Nephron (organoid): ENCODE measurements at regions not wholly inside any gene's neighbourhood (a gene's known extent, or its start where the extent isn't known, plus 50 kb on each side); places are given as distances from the start of the nearest gene placed in this dataset.
A peak's percentile ranks its signal among the peaks of the same experiment; 100 is the strongest.

Source experiments
- H3K27ac Mint-ChIP-seq, 3 experiments: 2 replicates each; pipeline ENCODE4 v1.8.0; 2020; ENCODE audit warnings: mixed read lengths in 3 of 3, mild to moderate bottlenecking in 2 of 3, moderate library complexity in 1 of 3
- H3K27me3 Mint-ChIP-seq: 2 replicates; pipeline ENCODE4 v1.8.0; 2021; ENCODE audit warnings: low read depth, mild to moderate bottlenecking, moderate library complexity, mixed read lengths
- H3K36me3 Mint-ChIP-seq: 2 replicates; pipeline ENCODE4 v1.8.0; 2020; ENCODE audit warnings: low read depth, mixed read lengths
- H3K4me1 Mint-ChIP-seq: 2 replicates; pipeline ENCODE4 v1.8.0; 2020; ENCODE audit warnings: mixed read lengths
- H3K4me3 Mint-ChIP-seq, 3 experiments: 2 replicates each; pipeline ENCODE4 v1.8.0; 2020; ENCODE audit warnings: mild to moderate bottlenecking in 3 of 3, mixed read lengths in 3 of 3, moderate library complexity in 2 of 3
- H3K9me3 Mint-ChIP-seq: 2 replicates; pipeline ENCODE4 v1.8.0; 2020; ENCODE audit warnings: mixed read lengths
- TF ChIP-seq, protein P1 (sequence below), 3 experiments: fragments of 200-600 bp; sonication (generic); IDR thresholded peaks; one replicate each; pipeline ENCODE4 v1.5.0; 2021; ENCODE audit warnings: antibody characterized with exemption in 3 of 3; ENCODE audit not compliant: unreplicated experiment in 3 of 3

DNA sequence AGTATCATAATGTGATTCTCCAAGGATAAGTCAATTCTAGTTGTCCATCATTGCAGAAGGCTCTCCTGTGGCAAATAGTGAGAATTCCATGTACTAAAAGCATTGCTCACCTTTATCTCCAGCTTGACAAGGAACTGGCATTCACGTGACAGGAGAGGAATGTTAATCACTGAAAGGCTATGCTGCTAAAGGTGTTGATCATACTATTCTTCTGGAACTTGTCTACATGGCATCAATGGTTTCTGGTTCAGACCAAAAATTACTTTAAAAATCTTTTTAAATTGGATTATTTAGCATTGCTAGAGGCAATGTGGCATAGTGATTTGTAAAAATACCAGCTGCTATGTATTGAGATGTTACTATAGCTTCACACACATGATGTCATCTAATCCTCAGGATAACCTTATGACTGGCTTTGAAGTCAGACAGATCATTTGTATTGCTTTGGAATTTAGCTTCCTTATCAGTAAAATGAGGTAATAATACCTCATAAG is 414.4 kb downstream of the MTX2 start:
- TF ChIP-seq, protein P1, sequence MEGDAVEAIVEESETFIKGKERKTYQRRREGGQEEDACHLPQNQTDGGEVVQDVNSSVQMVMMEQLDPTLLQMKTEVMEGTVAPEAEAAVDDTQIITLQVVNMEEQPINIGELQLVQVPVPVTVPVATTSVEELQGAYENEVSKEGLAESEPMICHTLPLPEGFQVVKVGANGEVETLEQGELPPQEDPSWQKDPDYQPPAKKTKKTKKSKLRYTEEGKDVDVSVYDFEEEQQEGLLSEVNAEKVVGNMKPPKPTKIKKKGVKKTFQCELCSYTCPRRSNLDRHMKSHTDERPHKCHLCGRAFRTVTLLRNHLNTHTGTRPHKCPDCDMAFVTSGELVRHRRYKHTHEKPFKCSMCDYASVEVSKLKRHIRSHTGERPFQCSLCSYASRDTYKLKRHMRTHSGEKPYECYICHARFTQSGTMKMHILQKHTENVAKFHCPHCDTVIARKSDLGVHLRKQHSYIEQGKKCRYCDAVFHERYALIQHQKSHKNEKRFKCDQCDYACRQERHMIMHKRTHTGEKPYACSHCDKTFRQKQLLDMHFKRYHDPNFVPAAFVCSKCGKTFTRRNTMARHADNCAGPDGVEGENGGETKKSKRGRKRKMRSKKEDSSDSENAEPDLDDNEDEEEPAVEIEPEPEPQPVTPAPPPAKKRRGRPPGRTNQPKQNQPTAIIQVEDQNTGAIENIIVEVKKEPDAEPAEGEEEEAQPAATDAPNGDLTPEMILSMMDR (IDR thresholded peaks at IDR 0.05; ENCODE audit: unreplicated experiment in 3 of 3), result no peak
- H3K4me3 Mint-ChIP-seq, result no peak overlapping the region
- H3K36me3 Mint-ChIP-seq, result no peaks in the 10 kb centered on the region
- H3K27ac Mint-ChIP-seq, result no peak overlapping the region
- peaks cover 29% of the 10 kb centered on the region for H3K4me1 Mint-ChIP-seq
- no peaks in the 10 kb centered on the region for H3K27me3 Mint-ChIP-seq
- H3K9me3 Mint-ChIP-seq, result no peaks in the 10 kb centered on the region

DNA sequence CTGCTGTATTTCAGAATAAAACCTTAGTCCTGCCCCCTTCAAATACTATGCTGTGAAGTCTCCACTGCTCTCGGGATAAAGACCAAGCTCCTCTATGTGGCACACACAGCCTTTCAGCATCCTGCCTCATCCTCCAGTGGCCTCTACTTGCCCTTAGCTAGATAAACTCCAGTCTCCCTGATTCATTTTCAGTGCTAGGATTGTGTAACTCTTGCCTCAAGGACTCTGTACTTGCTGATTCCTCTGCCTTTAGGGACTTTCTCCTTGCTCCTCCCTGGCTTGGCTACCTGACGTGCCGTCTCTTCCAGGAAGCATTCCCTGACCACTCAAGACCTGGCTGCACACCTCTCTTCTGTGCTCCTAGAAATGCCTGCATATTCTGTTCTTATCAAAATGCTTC is 416.7 kb downstream of the MTX2 start:
- TF ChIP-seq, protein P1 (IDR thresholded peaks at IDR 0.05; ENCODE audit: unreplicated experiment in 3 of 3), result no peak
- Mint-ChIP-seq H3K27me3 (no peaks in the 10 kb centered on the region), H3K4me3 (no peak overlapping the region), H3K36me3 (no peaks in the 10 kb centered on the region), H3K4me1 (peaks cover 26% of the 10 kb centered on the region), H3K9me3 (no peaks in the 10 kb centered on the region), H3K27ac (peak overlapping the region in 2 of 3 experiments; percentile 5 to 47)

DNA sequence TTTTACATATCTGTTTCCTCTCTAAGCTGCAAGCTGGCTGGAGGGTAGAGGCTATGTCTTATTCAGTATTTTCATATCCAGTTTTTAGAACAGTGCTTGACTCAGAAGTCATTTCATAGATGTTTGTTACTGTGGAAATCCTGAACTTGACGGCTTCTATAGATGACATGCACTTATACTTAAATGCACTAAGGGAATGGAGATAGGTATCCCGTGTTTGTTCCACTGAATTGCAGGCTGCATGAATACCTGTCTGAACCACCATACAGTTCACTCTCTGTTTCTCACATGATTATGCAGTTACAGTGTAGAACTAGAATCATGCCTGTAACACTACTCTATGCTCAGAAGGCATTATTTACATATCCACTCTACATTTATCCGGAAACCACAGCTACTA is 417.1 kb downstream of the MTX2 start:
- no peaks in the 10 kb centered on the region for H3K36me3 Mint-ChIP-seq
- H3K4me3 Mint-ChIP-seq, result no peak overlapping the region
- peak overlapping the region in 2 of 3 experiments; percentile 5 to 47 for H3K27ac Mint-ChIP-seq
- H3K9me3 Mint-ChIP-seq, result no peaks in the 10 kb centered on the region
- TF ChIP-seq, protein P1 (IDR thresholded peaks at IDR 0.05; ENCODE audit: unreplicated experiment in 3 of 3), result no peak
- peaks cover 30% of the 10 kb centered on the region for H3K4me1 Mint-ChIP-seq
- H3K27me3 Mint-ChIP-seq, result no peaks in the 10 kb centered on the region

DNA sequence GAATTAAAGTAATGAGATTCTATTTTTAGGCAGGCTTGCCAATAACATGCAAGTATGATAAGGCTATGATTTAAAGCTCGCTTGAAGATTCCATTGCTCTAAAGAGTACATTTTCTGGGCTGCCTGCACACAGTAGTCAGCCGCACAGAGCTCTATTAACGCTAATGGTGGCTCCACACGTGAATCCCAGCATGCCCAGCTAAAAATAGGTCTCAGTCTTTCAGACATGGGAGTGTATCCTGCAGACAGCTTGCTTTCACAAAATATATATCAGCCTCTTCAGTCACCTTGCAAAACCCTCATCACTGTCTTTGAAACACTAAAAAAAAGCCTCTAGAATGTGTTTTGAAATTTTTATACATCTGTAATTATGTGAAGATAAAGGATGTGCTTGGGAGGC is 418.1 kb downstream of the MTX2 start:
- Mint-ChIP-seq H3K4me3 (no peak overlapping the region), H3K9me3 (no peaks in the 10 kb centered on the region), H3K27me3 (peaks cover 2% of the 10 kb centered on the region), H3K27ac (peak overlapping the region in 1 of 3 experiments; percentile 5), H3K36me3 (no peaks in the 10 kb centered on the region), H3K4me1 (peaks cover 37% of the 10 kb centered on the region)
- TF ChIP-seq, protein P1 (IDR thresholded peaks at IDR 0.05; ENCODE audit: unreplicated experiment in 3 of 3), result no peak

DNA sequence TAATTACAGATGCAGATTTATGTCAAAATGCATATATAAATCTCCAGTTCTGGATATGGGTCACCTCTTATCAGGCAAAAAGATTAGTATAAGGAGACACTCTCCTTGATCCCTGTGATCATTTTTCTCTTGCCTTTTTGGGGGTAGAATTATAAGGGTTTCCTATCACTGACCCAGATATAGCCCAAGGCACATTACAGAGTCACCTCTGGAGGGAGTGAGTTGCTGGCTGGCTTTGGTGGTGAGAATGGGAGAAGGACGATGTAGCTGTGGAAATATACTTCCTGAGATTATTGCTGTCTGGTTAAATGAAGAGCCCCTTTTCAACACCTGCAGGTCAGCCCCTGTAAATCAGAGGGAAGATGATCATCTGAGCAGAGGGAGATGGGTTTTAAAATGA is 418.7 kb downstream of the MTX2 start:
- TF ChIP-seq, protein P1 (IDR thresholded peaks at IDR 0.05; ENCODE audit: unreplicated experiment in 3 of 3), result no peak
- Mint-ChIP-seq H3K9me3 (no peaks in the 10 kb centered on the region), H3K4me3 (no peak overlapping the region), H3K27me3 (peaks cover 3% of the 10 kb centered on the region), H3K36me3 (no peaks in the 10 kb centered on the region), H3K4me1 (peaks cover 35% of the 10 kb centered on the region), H3K27ac (peak overlapping the region in 1 of 3 experiments; percentile 7)

DNA sequence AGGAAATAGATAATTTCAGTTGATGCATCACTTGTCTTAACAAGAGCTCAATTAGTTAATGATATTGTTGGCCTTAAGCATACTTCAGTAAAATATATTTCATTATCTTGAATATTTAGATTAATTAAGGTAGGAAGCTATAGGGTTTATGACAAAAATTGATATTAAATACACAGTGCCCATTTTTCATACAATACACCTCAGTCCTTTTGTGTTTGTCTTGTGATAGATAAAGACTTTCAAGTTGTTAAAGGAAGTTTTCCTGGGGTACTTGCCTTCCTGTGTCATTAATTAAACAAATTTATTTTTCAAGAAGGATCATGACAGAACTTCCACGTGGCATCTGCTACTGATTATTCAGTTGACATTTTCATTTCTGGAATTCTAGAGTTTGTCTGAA is 420.5 kb downstream of the MTX2 start:
- H3K4me3 Mint-ChIP-seq, result no peak overlapping the region
- no peaks in the 10 kb centered on the region for H3K9me3 Mint-ChIP-seq
- H3K27me3 Mint-ChIP-seq, result peaks cover 3% of the 10 kb centered on the region
- TF ChIP-seq, protein P1 (IDR thresholded peaks at IDR 0.05; ENCODE audit: unreplicated experiment in 3 of 3), result no peak
- no peak overlapping the region for H3K27ac Mint-ChIP-seq
- peaks cover 35% of the 10 kb centered on the region for H3K4me1 Mint-ChIP-seq
- no peaks in the 10 kb centered on the region for H3K36me3 Mint-ChIP-seq
